GM12864 (cell line): ENCODE measurements at regions not wholly inside any gene's neighbourhood (a gene's known extent, or its start where the extent isn't known, plus 50 kb on each side); places are given as distances from the start of the nearest gene placed in this dataset.
"Not testable (repeated sequence)": the region's sequence is repeated elsewhere in the genome, so short reads cannot be mapped to it uniquely, and the experiment has no call there.

Experiments used
- DNase-seq: peaks from one replicate; pipeline ENCODE4 v3.0.0-alpha.2; 2011; ENCODE audit warnings: low read depth
- H3K4me3 ChIP-seq: 2 replicates; pipeline ENCODE4 v1.5.1; 2011; ENCODE audit warnings: mild to moderate bottlenecking, low read depth, low read length, control low read depth
- TF ChIP-seq, protein P1 (sequence below): IDR thresholded peaks from 2 replicates; pipeline ENCODE4 v1.5.1; 2011; ENCODE audit warnings: low read depth, mild to moderate bottlenecking, moderate library complexity, low read length, control low read depth, inconsistent platforms; ENCODE audit errors: missing control alignments

DNA sequence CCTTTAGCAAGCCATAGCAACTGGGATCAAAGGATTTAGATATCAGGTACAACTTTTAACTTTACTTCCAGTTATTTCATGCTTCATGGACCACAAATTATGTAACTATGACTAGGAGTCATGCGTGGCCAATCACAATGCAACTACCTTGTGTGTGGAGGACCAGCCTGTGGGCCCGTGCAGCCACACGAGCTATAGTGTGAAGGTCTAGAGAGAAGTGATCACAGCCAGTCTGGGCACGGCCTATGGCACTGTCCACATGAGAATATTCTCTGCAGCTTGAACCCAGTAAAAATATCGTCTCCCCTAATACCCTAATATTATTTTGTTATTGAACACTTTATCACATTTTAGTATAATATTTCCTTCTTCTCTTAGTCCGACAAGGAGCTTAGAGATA lies 464.9 kb upstream of the MIR17HG start:
- TF ChIP-seq, protein P1, sequence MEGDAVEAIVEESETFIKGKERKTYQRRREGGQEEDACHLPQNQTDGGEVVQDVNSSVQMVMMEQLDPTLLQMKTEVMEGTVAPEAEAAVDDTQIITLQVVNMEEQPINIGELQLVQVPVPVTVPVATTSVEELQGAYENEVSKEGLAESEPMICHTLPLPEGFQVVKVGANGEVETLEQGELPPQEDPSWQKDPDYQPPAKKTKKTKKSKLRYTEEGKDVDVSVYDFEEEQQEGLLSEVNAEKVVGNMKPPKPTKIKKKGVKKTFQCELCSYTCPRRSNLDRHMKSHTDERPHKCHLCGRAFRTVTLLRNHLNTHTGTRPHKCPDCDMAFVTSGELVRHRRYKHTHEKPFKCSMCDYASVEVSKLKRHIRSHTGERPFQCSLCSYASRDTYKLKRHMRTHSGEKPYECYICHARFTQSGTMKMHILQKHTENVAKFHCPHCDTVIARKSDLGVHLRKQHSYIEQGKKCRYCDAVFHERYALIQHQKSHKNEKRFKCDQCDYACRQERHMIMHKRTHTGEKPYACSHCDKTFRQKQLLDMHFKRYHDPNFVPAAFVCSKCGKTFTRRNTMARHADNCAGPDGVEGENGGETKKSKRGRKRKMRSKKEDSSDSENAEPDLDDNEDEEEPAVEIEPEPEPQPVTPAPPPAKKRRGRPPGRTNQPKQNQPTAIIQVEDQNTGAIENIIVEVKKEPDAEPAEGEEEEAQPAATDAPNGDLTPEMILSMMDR: no peak
- DNase-seq: no peak
- no peak overlapping the region for H3K4me3 ChIP-seq

DNA sequence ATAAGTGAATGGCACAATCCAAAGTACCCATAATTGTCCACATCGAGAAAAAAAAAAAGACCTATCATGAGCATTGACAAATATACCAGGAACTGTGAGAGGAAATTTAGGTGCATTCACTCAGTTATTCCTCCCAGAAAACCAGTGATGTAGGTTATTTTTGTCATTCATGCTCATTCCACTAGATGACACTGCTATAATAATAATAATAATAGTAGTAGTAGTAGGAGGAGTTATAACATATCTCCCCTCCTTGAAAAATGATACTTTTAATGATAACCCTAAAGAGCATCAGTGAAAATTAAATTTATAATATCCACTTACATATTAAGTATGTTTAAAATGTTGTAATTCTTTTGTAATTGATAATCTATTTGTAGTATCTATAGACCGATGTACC lies 463.9 kb upstream of the MIR17HG start:
- no peak for DNase-seq
- TF ChIP-seq, protein P1: no peak

DNA sequence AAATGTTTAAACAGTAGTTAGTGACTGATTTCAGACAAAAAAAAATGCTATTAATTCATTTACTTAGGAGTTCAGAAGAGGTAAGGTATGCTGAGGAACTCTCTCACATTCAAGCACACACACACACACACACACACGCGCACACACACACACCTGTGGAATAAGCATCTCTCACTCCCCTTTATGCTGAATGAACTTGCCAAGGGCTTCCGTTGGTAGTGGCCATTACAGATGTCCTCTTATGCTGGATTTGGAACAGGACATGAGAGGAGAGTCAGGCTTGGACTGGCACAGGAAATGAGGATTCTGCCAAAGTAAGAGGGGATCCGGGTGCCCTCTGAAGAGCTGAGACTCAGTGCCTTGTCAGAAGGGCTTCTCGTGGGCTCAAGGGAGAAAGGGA lies 463.4 kb upstream of the MIR17HG start:
- no peak for DNase-seq
- no peak overlapping the region for H3K4me3 ChIP-seq
- TF ChIP-seq, protein P1: no peak

More for the DNA sequence above, 463.9 kb upstream of the MIR17HG start:
- no peak overlapping the region for H3K4me3 ChIP-seq

DNA sequence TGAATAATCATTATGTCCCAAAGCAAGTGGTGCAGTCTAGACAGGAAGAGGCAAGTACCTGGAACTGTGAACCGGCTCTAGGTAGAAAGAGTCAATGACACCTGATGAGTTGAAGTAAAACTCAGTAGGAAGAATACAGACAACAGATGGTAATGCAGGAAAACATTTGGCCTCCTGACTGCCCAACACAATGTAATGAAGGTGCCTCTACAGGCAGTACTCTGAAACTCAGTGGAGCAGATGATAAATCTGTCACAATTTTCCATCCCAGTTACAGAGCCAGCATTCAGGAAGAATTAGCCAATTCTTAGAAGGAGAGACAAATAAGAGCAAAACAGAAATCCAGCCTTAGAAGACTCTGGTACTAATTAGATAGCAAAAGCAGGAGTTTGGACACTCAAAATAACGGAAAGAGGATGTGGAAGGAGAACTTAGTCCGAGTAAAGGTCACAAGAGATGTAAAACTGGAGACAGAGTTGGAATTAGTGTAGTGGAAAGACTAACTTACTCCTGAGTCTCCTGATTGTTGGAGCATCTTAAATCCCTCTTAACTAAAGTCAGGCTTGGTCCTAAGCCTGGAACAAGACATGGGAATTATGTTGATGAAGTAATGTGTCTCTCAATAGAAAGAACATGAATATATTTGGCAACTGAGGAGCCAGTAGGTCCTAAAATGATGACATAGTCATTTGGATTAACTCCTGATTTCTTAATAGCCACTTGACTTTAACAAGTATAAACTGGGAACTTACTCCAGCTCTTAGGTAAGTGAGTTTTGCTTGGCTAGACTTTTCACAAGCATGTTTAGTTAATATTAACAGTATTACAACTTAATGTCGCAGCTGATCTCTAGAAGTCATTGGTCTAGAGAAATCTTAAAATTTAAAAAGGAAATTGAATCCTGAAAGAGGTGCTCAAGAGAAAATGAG lies 457.3 kb upstream of the MIR17HG start:
- TF ChIP-seq, protein P1: no peak
- no peak for DNase-seq
- H3K4me3 ChIP-seq: no peak overlapping the region

DNA sequence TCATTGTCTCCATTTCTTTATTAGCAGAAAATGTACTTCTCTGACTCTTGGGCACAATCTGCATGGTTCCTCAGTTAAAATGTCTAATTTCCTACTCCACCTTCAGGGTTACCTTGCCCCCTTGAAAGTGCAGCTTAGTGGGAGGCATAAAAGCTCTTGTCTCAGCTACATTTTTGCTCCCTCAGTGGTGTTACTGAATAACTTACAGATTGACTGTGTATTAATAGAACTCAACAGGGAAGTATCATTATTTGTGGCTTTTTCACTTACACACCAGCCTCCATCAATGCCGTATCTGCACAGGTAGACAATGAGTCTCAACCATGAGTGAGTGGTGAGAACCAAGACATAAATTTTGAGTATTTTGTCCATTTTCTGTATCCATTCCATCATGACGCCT lies 456.2 kb upstream of the MIR17HG start:
- no peak overlapping the region for H3K4me3 ChIP-seq
- TF ChIP-seq, protein P1: no peak
- no peak for DNase-seq

DNA sequence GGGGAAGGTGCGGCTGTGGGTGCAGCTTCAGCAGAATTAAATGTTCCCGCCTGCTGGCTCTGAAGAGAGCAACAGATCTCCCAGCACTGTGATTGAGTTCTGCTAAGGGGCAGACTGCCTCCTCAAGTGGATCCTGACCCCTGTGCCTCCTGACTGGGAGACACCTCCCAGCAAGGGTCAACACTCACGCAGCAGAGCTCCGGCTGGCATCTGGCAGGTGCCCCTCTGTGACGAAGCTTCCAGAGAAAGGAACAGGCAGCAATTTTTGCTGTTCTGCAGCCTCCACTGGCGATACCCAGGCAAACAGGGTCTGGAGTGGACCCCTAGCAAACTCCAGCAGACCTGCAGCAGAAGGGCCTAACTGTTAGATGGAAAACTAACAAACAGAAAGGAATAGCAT lies 454.3 kb upstream of the MIR17HG start:
- DNase-seq, H3K4me3 ChIP-seq: not testable (repeated sequence)

DNA sequence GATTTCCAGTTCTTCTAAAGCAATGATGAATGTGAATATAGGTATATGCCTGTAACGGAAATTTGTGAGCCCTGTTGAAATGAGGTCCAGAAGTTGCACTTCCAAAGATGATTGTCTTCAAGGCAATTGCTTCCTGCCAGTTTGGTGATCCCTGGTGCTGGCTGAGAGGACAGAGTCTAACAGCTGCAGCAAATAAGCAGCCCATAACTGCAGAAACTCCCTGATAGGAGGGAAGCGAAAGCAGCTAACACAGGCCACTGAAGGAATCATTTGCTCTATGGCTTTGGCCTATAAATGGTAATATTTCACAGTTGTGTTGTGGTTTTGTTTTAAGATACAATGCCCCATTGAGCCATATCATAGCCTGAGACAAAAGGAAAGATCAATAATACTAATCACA lies 451.5 kb upstream of the MIR17HG start:
- no peak overlapping the region for H3K4me3 ChIP-seq
- DNase-seq: no peak
- TF ChIP-seq, protein P1: no peak
